ENCODE measurements at regions not wholly inside any gene's neighbourhood (a gene's known extent, or its start where the extent isn't known, plus 50 kb on each side); places are given as distances from the start of the nearest gene placed in this dataset.
"Not testable (repeated sequence)": the region's sequence is repeated elsewhere in the genome, so short reads cannot be mapped to it uniquely, and the experiment has no call there.

DNA sequence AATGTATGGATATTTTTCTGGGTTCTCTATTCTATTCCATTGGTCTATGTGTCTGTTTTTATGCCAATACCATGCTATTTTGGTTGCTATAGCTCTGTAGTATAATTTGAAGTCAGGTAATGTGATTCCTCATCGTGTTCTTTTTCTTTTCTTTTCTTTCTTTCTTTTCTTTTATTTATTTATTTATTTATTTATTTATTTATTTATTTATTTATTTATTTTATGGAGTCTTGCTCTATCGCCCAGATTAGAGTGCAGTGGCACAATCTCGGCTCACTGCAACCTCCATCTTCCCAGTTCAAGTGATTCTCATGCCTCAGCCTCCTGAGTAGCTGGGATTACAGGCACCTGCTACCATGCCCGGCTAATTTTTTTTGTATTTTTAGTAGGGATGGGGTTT lies 315.2 kb downstream of the SV2B start:
- TF ChIP-seq EZH2phosphoT487 (IDR thresholded peaks at IDR 0.05; ENCODE audit: low read depth, severe bottlenecking, unreplicated experiment); EZH2 (IDR thresholded peaks at IDR 0.05; ENCODE audit: borderline replicate concordance): not testable (repeated sequence)
- TF ChIP-seq, protein P1, sequence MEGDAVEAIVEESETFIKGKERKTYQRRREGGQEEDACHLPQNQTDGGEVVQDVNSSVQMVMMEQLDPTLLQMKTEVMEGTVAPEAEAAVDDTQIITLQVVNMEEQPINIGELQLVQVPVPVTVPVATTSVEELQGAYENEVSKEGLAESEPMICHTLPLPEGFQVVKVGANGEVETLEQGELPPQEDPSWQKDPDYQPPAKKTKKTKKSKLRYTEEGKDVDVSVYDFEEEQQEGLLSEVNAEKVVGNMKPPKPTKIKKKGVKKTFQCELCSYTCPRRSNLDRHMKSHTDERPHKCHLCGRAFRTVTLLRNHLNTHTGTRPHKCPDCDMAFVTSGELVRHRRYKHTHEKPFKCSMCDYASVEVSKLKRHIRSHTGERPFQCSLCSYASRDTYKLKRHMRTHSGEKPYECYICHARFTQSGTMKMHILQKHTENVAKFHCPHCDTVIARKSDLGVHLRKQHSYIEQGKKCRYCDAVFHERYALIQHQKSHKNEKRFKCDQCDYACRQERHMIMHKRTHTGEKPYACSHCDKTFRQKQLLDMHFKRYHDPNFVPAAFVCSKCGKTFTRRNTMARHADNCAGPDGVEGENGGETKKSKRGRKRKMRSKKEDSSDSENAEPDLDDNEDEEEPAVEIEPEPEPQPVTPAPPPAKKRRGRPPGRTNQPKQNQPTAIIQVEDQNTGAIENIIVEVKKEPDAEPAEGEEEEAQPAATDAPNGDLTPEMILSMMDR (IDR thresholded peaks at IDR 0.05; ENCODE audit: poor library complexity): not testable (repeated sequence)

Data from hepatocyte (in vitro differentiated cells).